SH-SY5Y (cell line): ENCODE measurements at regions not wholly inside any gene's neighbourhood (a gene's known extent, or its start where the extent isn't known, plus 50 kb on each side); places are given as distances from the start of the nearest gene placed in this dataset.

Source experiments
- GATA2 ChIP-seq: IDR thresholded peaks from 2 replicates; pipeline ENCODE4 v1.6.1; 2011; ENCODE audit warnings: mild to moderate bottlenecking, low read depth, low read length
- GATA3 ChIP-seq: IDR thresholded peaks from 2 replicates; pipeline ENCODE4 v1.6.1; 2011; ENCODE audit warnings: low read depth, mild to moderate bottlenecking, low read length, moderate library complexity

GRCh38 chr3:176378789-176379188 is 818.5 kb downstream of the TBL1XR1 start:
- no peak for TF ChIP-seq GATA2
- no peak for TF ChIP-seq GATA3
